Gastrocnemius medialis (tissue), 4 donors: ENCODE measurements at regions not wholly inside any gene's neighbourhood (a gene's known extent, or its start where the extent isn't known, plus 50 kb on each side); places are given as distances from the start of the nearest gene placed in this dataset.

Experiments used
- ATAC-seq, 2 donors: fragments of 150-250 bp; one replicate each; pipeline ENCODE4 v1.9.1; 2016
- DNase-seq, 2 donors: peaks; one replicate each; pipeline ENCODE4 v3.0.0-alpha.2; 2019
- H3K27ac ChIP-seq, 4 donors: fragments of 200-600 bp; sonication (generic); 1 replicate in 1 of 4; 2 replicates in 3 of 4; pipeline ENCODE4 v1.5.1; 2016 to 2018; ENCODE audit warnings: mild to moderate bottlenecking in 2 of 4, moderate library complexity in 1 of 4
- H3K27me3 ChIP-seq, 3 donors: fragments of 200-600 bp; sonication (generic) in 2 of 3; 1 replicate in 1 of 3; 2 replicates in 2 of 3; pipeline versions ENCODE4 v1.5.1 to v1.6.0; 2016 to 2019; ENCODE audit warnings: mild to moderate bottlenecking in 1 of 3, moderate library complexity in 1 of 3
- H3K36me3 ChIP-seq, 2 donors: fragments of 200-600 bp; sonication (generic) in 1 of 2; one replicate each; pipeline ENCODE4 v1.5.1; 2017 to 2018
- H3K4me1 ChIP-seq, 2 donors: fragments of 200-600 bp; sonication (generic) in 1 of 2; one replicate each; pipeline ENCODE4 v1.5.1; 2016 to 2017; ENCODE audit warnings: mild to moderate bottlenecking in 2 of 2
- H3K4me3 ChIP-seq, 4 donors: fragments of 200-600 bp; sonication (generic) in 3 of 4; 1 replicate in 1 of 4; 2 replicates in 3 of 4; pipeline ENCODE4 v1.5.1; 2016 to 2019; ENCODE audit warnings: mild to moderate bottlenecking in 2 of 4
- H3K9me3 ChIP-seq, 3 donors: fragments of 200-600 bp; sonication (generic) in 2 of 3; 1 replicate in 1 of 3; 2 replicates in 2 of 3; pipeline ENCODE4 v1.5.1; 2016 to 2019
- CTCF ChIP-seq, 5 experiments: fragments of 450-650 bp in 3 of 5; fragments of 200-600 bp in 2 of 5; sonication (generic) in 2 of 5; IDR thresholded peaks in 4 of 5; conservative IDR thresholded peaks in 1 of 5; 1 replicate in 4 of 5; 2 replicates in 1 of 5; pipeline ENCODE4 v1.5.1; 2016 to 2019; ENCODE audit warnings: antibody characterized with exemption in 5 of 5, mild to moderate bottlenecking in 3 of 5, moderate library complexity in 3 of 5
- POLR2A ChIP-seq, 2 donors: fragments of 450-650 bp; IDR thresholded peaks; one replicate each; pipeline ENCODE4 v1.6.1; 2017; ENCODE audit warnings: antibody characterized with exemption in 2 of 2, mild to moderate bottlenecking in 2 of 2, moderate library complexity in 2 of 2
- in situ Hi-C, 4 donors: fragments of 200-750 bp; cut with MboI; loops; one replicate each; pipeline versions ENCODE4 v1.15.0 to v1.8.0; 2017; ENCODE audit warnings: low sequenced_read_pairs in 4 of 4
- intact Hi-C: fragments of 100-400 bp; cut with DNase I; formaldehyde crosslinking; loops from one replicate; pipeline ENCODE4 v1.15.1; 2023; ENCODE audit warnings: low total_unique reads

GRCh38 chr13:70253411-70253810, 145.2 kb upstream of the KLHL1 start:
- ATAC-seq (no peak), DNase-seq (no peak)
- Histone ChIP-seq H3K4me3 (no peak overlapping the region), H3K27me3 (no peaks in the 10 kb centered on the region), H3K27ac (no peak overlapping the region), H3K36me3 (no peaks in the 10 kb centered on the region), H3K9me3 (no peaks in the 10 kb centered on the region), H3K4me1 (no peaks in the 10 kb centered on the region)
- in situ Hi-C loops, result no loop called here
- no peak for TF ChIP-seq CTCF (IDR thresholded peaks at IDR 0.05 in 4 of 5, conservative IDR thresholded peaks at IDR 0.05 in 1 of 5)
- TF ChIP-seq POLR2A (IDR thresholded peaks at IDR 0.05), result no peak
- intact Hi-C loops, result no loop called here

- H3K9me3 ChIP-seq, result no peaks in the 10 kb centered on the region
- H3K27ac ChIP-seq, result no peak overlapping the region
- no peaks in the 10 kb centered on the region for H3K36me3 ChIP-seq
- H3K4me3 ChIP-seq, result no peak overlapping the region
- H3K4me1 ChIP-seq, result no peaks in the 10 kb centered on the region
- TF ChIP-seq POLR2A (IDR thresholded peaks at IDR 0.05) (no peak), CTCF (IDR thresholded peaks at IDR 0.05 in 4 of 5, conservative IDR thresholded peaks at IDR 0.05 in 1 of 5) (no peak)
- H3K27me3 ChIP-seq, result no peaks in the 10 kb centered on the region
- in situ Hi-C loops (no loop called here), intact Hi-C loops (no loop called here)
- no peak for ATAC-seq
- DNase-seq, result no peak
Observed at GRCh38 chr13:70249332-70250064, 141.2 kb upstream of the KLHL1 start.

- no peaks in the 10 kb centered on the region for H3K36me3 ChIP-seq
- ATAC-seq, result no peak
- H3K4me3 ChIP-seq, result no peak overlapping the region
- in situ Hi-C loops, result no loop called here
- no peaks in the 10 kb centered on the region for H3K27me3 ChIP-seq
- no peak for DNase-seq
- TF ChIP-seq CTCF (IDR thresholded peaks at IDR 0.05 in 4 of 5, conservative IDR thresholded peaks at IDR 0.05 in 1 of 5) (no peak), POLR2A (IDR thresholded peaks at IDR 0.05) (no peak)
- H3K27ac ChIP-seq, result no peak overlapping the region
- no peaks in the 10 kb centered on the region for H3K4me1 ChIP-seq
- H3K9me3 ChIP-seq, result no peaks in the 10 kb centered on the region
- intact Hi-C loops, result no loop called here
Observed at GRCh38 chr13:70237131-70237530, 128.9 kb upstream of the KLHL1 start.

GRCh38 chr13:70235565-70235964, 127.3 kb upstream of the KLHL1 start:
- no peak overlapping the region for H3K27ac ChIP-seq
- in situ Hi-C loops, result no loop called here
- intact Hi-C loops, result no loop called here
- H3K27me3 ChIP-seq, result no peaks in the 10 kb centered on the region
- TF ChIP-seq POLR2A (IDR thresholded peaks at IDR 0.05) (no peak), CTCF (IDR thresholded peaks at IDR 0.05 in 4 of 5, conservative IDR thresholded peaks at IDR 0.05 in 1 of 5) (no peak)
- no peaks in the 10 kb centered on the region for H3K9me3 ChIP-seq
- no peak overlapping the region for H3K4me3 ChIP-seq
- no peaks in the 10 kb centered on the region for H3K4me1 ChIP-seq
- ATAC-seq (no peak), DNase-seq (no peak)
- H3K36me3 ChIP-seq, result no peaks in the 10 kb centered on the region

GRCh38 chr13:70223911-70224310, 115.7 kb upstream of the KLHL1 start:
- ATAC-seq, result no peak
- H3K36me3 ChIP-seq, result no peaks in the 10 kb centered on the region
- H3K9me3 ChIP-seq, result no peaks in the 10 kb centered on the region
- DNase-seq, result no peak
- no peak overlapping the region for H3K4me3 ChIP-seq
- intact Hi-C loops (no loop called here), in situ Hi-C loops (no loop called here)
- no peaks in the 10 kb centered on the region for H3K4me1 ChIP-seq
- TF ChIP-seq POLR2A (IDR thresholded peaks at IDR 0.05), result no peak
- no peak for TF ChIP-seq CTCF (IDR thresholded peaks at IDR 0.05 in 4 of 5, conservative IDR thresholded peaks at IDR 0.05 in 1 of 5)
- H3K27ac ChIP-seq, result no peak overlapping the region
- H3K27me3 ChIP-seq, result no peaks in the 10 kb centered on the region
